Tibial nerve (tissue), 4 donors: ENCODE measurements at regions not wholly inside any gene's neighbourhood (a gene's known extent, or its start where the extent isn't known, plus 50 kb on each side); places are given as distances from the start of the nearest gene placed in this dataset.
"Not testable (repeated sequence)": the region's sequence is repeated elsewhere in the genome, so short reads cannot be mapped to it uniquely, and the experiment has no call there.

Experiments used
- DNase-seq, 2 donors: peaks; one replicate each; pipeline ENCODE4 v3.0.0-alpha.2; 2019; ENCODE audit warnings: low spot score in 2 of 2
- H3K27ac ChIP-seq, 4 donors: fragments of 200-600 bp; sonication (generic) in 3 of 4; one replicate each; pipeline ENCODE4 v1.5.1; 2017 to 2019; ENCODE audit warnings: mild to moderate bottlenecking in 1 of 4
- H3K27me3 ChIP-seq, 2 donors: fragments of 200-600 bp; sonication (generic) in 1 of 2; one replicate each; pipeline versions ENCODE4 v1.5.1 to v1.6.0; 2017 to 2019
- H3K36me3 ChIP-seq, 3 donors: fragments of 200-600 bp; sonication (generic); one replicate each; pipeline ENCODE4 v1.5.1; 2018 to 2019
- H3K4me1 ChIP-seq, 4 donors: fragments of 200-600 bp; sonication (generic) in 3 of 4; one replicate each; pipeline ENCODE4 v1.5.1; 2017 to 2019
- H3K4me3 ChIP-seq, 4 donors: fragments of 200-600 bp; sonication (generic) in 3 of 4; one replicate each; pipeline ENCODE4 v1.5.1; 2017 to 2019; ENCODE audit warnings: mild to moderate bottlenecking in 1 of 4, moderate library complexity in 1 of 4
- H3K9me3 ChIP-seq, 4 donors: fragments of 200-600 bp; sonication (generic) in 3 of 4; one replicate each; pipeline ENCODE4 v1.5.1; 2017 to 2019
- EP300 ChIP-seq, 2 donors: sonication (generic); formaldehyde crosslinking; IDR thresholded peaks; one replicate each; pipeline ENCODE4 v1.6.1; 2017; ENCODE audit warnings: antibody characterized with exemption in 2 of 2, mild to moderate bottlenecking in 1 of 2
- POLR2A ChIP-seq, 2 donors: fragments of 450-650 bp; IDR thresholded peaks; one replicate each; pipeline ENCODE4 v1.6.1; 2017; ENCODE audit warnings: antibody characterized with exemption in 2 of 2, mild to moderate bottlenecking in 2 of 2, moderate library complexity in 2 of 2
- WGBS, 2 donors: methylation state at CpG; one replicate each; pipeline ENCODE4 v1.1.5; 2018; 5-methylcytosine and 5-hydroxymethylcytosine counted together
- TF ChIP-seq, protein P1 (sequence below), 5 experiments: fragments of 200-600 bp in 3 of 5; fragments of 450-650 bp in 2 of 5; sonication (generic) in 3 of 5; IDR thresholded peaks; one replicate each; pipeline ENCODE4 v1.5.1; 2016 to 2019; ENCODE audit warnings: antibody characterized with exemption in 5 of 5, mild to moderate bottlenecking in 3 of 5, moderate library complexity in 2 of 5

DNA sequence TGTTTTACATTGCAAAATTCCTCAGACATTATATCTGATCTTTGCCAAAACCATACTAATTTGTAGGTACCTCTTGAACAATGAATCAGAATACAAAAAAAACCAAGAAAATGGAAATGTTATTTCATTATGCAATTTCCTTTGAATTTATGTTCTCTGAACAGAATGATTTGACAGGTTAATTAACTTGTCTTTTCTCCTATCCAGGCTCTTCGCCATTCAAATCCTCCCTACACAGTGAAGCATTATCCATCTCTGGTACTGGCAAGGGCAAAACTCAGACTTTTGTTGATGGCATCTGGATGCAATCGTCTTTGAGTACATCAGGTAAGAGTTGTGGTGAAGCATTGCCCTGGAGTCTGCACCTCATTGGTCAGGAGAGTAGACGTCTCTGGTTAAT is 655.7 kb upstream of the ITGA1 start:
- no peak overlapping the region for H3K4me3 ChIP-seq
- WGBS, 2 donors: 83 to 84% methylated on average over 3 of the region's 3 CpGs
- peaks cover 0 to 3% (median 0%) of the 10 kb centered on the region in 4 donors for H3K4me1 ChIP-seq
- H3K27ac ChIP-seq: no peak overlapping the region
- no peaks in the 10 kb centered on the region for H3K36me3 ChIP-seq
- no peaks in the 10 kb centered on the region for H3K27me3 ChIP-seq
- no peak for DNase-seq
- no peak for TF ChIP-seq EP300 (IDR thresholded peaks at IDR 0.05)
- TF ChIP-seq, protein P1, sequence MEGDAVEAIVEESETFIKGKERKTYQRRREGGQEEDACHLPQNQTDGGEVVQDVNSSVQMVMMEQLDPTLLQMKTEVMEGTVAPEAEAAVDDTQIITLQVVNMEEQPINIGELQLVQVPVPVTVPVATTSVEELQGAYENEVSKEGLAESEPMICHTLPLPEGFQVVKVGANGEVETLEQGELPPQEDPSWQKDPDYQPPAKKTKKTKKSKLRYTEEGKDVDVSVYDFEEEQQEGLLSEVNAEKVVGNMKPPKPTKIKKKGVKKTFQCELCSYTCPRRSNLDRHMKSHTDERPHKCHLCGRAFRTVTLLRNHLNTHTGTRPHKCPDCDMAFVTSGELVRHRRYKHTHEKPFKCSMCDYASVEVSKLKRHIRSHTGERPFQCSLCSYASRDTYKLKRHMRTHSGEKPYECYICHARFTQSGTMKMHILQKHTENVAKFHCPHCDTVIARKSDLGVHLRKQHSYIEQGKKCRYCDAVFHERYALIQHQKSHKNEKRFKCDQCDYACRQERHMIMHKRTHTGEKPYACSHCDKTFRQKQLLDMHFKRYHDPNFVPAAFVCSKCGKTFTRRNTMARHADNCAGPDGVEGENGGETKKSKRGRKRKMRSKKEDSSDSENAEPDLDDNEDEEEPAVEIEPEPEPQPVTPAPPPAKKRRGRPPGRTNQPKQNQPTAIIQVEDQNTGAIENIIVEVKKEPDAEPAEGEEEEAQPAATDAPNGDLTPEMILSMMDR (IDR thresholded peaks at IDR 0.05): no peak
- TF ChIP-seq POLR2A (IDR thresholded peaks at IDR 0.05): no peak
- H3K9me3 ChIP-seq: no peaks in the 10 kb centered on the region

DNA sequence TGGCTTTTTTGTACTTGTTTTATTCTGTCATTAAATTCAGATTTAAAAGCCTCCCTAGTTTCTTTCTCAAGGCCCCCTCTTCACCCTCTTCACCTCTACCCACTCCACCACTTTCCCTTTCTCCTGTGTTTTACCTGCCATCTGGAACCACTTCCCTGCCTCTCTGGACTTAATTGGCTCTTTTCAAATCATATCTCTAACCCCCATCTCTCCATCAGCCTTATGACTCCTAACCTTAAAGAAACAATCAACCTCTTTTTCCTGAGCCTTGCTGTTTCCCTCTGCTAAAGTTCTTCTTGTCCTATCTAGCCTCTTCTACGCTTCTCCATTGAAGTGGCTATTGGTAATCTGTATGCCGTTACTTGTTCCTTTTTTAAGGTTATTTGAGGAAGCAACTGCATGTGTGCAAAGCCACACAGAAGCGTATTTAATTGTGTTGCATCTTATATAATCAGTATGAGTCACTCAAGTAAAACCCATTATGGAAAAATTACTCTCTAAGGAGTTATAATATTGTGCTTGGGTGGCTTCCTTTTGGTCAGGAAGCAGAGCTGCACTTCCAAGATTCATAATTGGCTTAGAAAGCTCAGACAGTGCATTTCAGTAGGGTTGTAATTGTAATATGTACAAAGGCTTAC is 653.6 kb upstream of the ITGA1 start:
- TF ChIP-seq, protein P1 (IDR thresholded peaks at IDR 0.05): no peak
- TF ChIP-seq EP300 (IDR thresholded peaks at IDR 0.05): no peak
- no peak for TF ChIP-seq POLR2A (IDR thresholded peaks at IDR 0.05)
- Histone ChIP-seq H3K9me3 (no peaks in the 10 kb centered on the region), H3K36me3 (no peaks in the 10 kb centered on the region), H3K4me3 (no peak overlapping the region), H3K27me3 (no peaks in the 10 kb centered on the region), H3K27ac (no peak overlapping the region), H3K4me1 (peaks cover 0 to 3% (median 0%) of the 10 kb centered on the region in 4 donors)
- DNase-seq: no peak
- WGBS, 2 donors: 26 to 41% methylated on average over 3 of the region's 3 CpGs

DNA sequence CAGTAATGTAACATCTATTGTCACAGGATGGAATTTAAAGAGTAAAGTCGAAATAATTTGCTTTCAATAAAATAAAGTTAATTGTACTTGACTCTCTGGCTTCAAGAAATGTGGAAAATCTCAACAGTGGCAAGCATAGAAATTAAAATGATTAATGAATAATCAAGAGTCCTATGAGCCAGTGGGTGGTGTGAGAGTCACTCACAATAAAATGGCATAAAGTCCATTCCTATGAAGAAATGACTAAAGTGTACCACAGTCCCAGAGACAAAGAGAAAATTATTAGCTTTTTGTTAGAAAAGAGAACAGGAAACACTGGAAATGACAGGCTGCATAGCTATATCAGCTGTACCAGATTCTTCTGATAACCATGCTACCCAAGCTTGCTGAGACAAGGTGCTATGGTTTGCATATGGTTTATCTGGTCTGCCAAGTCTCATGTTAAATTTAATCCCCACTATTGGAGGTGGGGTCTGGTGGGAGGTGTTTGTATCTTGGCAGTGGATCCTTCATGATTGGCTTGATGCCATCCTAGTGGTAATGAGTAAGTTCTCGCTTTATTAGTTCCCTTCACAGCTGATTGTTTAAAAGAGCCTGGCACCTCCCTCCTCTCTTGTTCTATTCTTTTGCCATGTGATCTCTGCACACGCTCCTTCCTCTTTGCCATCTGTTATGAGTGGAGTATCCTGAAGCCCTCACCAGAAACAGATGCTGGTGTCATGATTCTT is 647.7 kb upstream of the ITGA1 start:
- Histone ChIP-seq H3K27ac (no peak overlapping the region), H3K27me3 (no peaks in the 10 kb centered on the region), H3K4me1 (no peaks in the 10 kb centered on the region), H3K4me3 (no peak overlapping the region), H3K9me3 (no peaks in the 10 kb centered on the region), H3K36me3 (no peaks in the 10 kb centered on the region)
- no peak for DNase-seq
- TF ChIP-seq, protein P1 (IDR thresholded peaks at IDR 0.05): no peak
- no peak for TF ChIP-seq EP300 (IDR thresholded peaks at IDR 0.05)
- no peak for TF ChIP-seq POLR2A (IDR thresholded peaks at IDR 0.05)
- 76 to 81% methylated on average over 3 of the region's 3 CpGs for WGBS, 2 donors

DNA sequence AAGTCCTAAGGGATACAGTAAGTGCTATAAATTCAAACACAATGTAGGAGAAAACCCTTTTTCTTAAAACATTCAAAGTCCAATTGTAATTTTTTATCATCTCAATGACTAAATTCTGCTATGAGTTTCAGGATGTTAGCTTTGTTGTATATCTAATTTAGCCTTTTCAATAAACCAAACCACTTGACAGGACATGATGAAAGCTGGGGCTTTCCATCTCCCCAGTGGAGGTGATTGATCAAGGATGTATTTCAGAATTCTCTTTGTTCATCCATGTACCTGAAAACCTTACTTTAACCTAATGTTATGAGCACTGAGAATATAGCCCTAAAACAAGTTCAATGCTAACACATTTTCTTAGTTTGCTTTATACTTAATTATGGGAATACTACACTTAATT is 639.0 kb upstream of the ITGA1 start:
- H3K36me3 ChIP-seq: no peaks in the 10 kb centered on the region
- H3K27ac ChIP-seq: no peak overlapping the region
- DNase-seq: no peak
- no peaks in the 10 kb centered on the region for H3K4me1 ChIP-seq
- TF ChIP-seq POLR2A (IDR thresholded peaks at IDR 0.05): no peak
- no peak for TF ChIP-seq EP300 (IDR thresholded peaks at IDR 0.05)
- TF ChIP-seq, protein P1 (IDR thresholded peaks at IDR 0.05): no peak
- H3K9me3 ChIP-seq: no peaks in the 10 kb centered on the region
- H3K27me3 ChIP-seq: no peaks in the 10 kb centered on the region
- H3K4me3 ChIP-seq: no peak overlapping the region

DNA sequence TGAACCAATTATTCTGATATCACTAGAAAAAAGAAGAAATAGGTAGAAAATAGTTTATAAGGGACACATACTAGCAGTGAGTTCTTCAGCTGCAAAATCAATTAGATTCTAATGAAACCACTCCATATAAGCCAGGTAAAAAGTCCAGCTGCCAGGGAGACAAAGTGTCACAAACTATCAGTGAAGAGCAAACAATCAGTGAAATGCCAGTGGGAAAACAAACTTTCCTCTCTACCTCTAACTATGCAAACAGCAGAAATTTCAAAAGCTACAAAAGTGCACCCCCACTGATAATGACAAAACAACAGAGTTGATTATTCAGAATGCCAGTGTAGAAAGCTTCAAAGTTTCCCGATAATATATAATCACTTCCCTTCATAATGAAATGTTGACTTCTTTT is 637.2 kb upstream of the ITGA1 start:
- Histone ChIP-seq H3K27ac (no peak overlapping the region), H3K4me3 (no peak overlapping the region), H3K9me3 (no peaks in the 10 kb centered on the region), H3K4me1 (no peaks in the 10 kb centered on the region), H3K36me3 (no peaks in the 10 kb centered on the region), H3K27me3 (no peaks in the 10 kb centered on the region)
- TF ChIP-seq, protein P1 (IDR thresholded peaks at IDR 0.05): no peak
- 76 to 84% methylated on average over 1 of the region's 1 CpG for WGBS, 2 donors
- DNase-seq: no peak

DNA sequence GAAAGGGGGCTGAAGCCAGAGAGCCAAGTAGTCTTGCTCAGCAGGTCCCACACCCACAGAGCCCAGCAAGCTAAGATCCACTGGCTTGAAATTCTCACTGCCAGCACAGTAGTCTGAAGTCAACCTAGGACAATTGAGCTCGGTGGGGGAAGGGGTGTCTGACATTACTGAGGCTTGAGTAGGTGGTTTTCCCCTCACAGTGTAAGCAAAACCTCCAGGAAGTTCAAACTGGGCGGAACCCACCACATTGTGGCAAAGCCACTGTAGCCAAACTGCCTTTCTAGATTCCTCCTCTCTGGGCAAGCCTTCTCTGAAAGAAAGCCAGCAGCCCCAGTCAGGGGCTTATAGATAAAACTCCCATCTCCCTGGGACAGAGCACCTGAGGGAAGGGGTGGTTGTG is 630.9 kb upstream of the ITGA1 start:
- WGBS, 2 donors: 68 to 69% methylated on average over 2 of the region's 2 CpGs
- not testable (repeated sequence) for H3K27ac ChIP-seq, H3K4me1 ChIP-seq, H3K4me3 ChIP-seq, DNase-seq, H3K36me3 ChIP-seq, H3K9me3 ChIP-seq, H3K27me3 ChIP-seq

DNA sequence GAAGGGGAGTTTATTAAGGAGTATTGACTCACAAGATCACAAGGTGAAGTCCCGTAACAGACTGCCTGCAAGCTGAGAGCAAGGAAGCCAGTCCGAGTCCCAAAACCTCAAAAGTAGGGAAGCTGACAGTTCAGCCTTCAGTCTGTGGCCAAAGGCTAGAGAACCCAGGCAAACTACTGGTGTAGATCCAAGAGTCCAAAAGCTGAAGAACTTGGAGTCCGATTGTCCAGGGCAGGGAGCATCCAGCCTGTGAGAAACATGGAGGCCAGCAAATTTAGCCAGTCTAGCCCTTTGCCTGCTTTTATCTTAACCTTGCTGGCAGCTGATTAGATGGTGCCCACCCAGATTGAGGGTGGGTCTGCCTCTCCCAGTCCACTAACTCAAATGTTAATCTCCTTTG is 621.9 kb upstream of the ITGA1 start:
- not testable (repeated sequence) for H3K27me3 ChIP-seq, H3K4me1 ChIP-seq, H3K27ac ChIP-seq, H3K4me3 ChIP-seq, H3K36me3 ChIP-seq, DNase-seq, H3K9me3 ChIP-seq
- WGBS, 2 donors: 73 to 83% methylated on average over 3 of the region's 3 CpGs
